ENCODE measurements at regions not wholly inside any gene's neighbourhood (a gene's known extent, or its start where the extent isn't known, plus 50 kb on each side); places are given as distances from the start of the nearest gene placed in this dataset.

DNA sequence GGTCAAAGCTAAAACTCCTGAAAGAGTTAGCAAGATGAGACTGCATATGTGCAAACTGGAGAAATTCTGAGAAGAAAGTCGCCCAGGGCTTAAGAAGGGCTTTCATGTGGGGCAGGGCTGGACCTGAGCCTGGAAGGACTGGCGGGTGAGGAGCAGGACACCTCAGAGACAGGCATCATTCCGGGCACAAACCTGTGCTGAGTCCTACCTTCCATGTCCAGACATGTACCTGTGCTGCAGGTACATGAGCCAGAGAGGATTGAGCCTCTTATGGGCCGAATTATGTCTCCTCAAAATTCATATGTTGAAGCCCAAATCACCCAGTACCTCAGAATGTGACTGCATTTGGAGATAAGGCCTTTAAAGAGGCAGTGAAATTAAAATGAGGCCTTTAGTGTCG, 171.0 kb downstream of the QRSL1 start:
- Histone ChIP-seq H3K27me3 (replicated peaks; ENCODE audit: insufficient read depth) (no peaks in the 10 kb centered on the region), H3K4me3 (no peak overlapping the region), H3K9me3 (no peaks in the 10 kb centered on the region), H3K4me1 (replicated peaks) (no peaks in the 10 kb centered on the region), H3K27ac (no peak overlapping the region), H3K36me3 (no peaks in the 10 kb centered on the region)
- DNase-seq (ENCODE audit: low spot score): no peak
- WGBS: 63% methylated on average over 5 of the region's 5 CpGs
- intact Hi-C loops (cut with DNase I): no loop called here
- no peak for TF ChIP-seq POLR2A (IDR thresholded peaks at IDR 0.05)
- TF ChIP-seq, protein P1, sequence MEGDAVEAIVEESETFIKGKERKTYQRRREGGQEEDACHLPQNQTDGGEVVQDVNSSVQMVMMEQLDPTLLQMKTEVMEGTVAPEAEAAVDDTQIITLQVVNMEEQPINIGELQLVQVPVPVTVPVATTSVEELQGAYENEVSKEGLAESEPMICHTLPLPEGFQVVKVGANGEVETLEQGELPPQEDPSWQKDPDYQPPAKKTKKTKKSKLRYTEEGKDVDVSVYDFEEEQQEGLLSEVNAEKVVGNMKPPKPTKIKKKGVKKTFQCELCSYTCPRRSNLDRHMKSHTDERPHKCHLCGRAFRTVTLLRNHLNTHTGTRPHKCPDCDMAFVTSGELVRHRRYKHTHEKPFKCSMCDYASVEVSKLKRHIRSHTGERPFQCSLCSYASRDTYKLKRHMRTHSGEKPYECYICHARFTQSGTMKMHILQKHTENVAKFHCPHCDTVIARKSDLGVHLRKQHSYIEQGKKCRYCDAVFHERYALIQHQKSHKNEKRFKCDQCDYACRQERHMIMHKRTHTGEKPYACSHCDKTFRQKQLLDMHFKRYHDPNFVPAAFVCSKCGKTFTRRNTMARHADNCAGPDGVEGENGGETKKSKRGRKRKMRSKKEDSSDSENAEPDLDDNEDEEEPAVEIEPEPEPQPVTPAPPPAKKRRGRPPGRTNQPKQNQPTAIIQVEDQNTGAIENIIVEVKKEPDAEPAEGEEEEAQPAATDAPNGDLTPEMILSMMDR (IDR thresholded peaks at IDR 0.05): no peak
- TF ChIP-seq POLR2AphosphoS5 (IDR thresholded peaks at IDR 0.05): no peak

DNA sequence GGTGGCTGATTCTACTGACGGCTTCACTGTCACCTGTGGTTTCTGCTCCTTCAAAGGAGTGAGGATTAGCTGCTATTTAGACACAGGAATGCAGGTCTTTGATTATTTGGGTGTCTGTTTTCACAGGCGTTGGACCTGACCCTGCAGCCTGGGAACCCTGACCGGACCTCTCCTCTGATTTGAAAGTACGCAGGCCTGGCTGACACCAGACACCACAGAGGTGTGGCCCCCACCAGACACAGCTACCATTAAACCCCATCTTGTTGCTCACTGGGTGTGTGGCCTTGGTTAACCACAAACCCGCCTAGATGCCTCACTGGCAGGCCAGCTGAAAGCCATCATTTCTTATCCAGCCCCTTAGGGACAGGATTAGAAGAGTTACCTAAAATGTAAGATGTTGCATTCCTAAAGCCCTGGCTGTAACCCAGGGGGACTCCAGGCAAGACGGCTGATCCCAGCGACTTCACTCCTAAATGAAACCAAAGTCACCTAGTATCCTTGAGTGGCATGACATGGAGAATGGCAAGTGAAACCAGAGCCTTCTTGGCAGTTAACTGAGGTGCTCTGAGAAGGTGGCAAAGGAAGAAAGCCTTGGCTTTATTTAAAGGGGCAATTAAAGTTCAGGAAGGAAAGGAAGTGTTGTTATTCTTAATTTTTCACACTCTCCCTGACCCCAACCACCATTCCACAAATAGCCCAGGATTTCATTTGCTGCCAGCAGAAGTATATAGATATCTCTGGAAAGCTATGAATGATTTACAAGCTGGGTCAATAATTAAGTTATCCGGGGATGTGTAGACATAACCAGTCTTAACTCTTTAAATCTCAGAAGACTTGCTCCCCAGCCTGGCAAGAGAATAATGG, 169.9 kb downstream of the QRSL1 start:
- intact Hi-C loops (cut with DNase I): no loop called here
- DNase-seq (ENCODE audit: low spot score): no peak
- H3K36me3 ChIP-seq: no peaks in the 10 kb centered on the region
- no peaks in the 10 kb centered on the region for H3K9me3 ChIP-seq
- H3K4me1 ChIP-seq (replicated peaks): no peaks in the 10 kb centered on the region
- TF ChIP-seq POLR2AphosphoS5 (IDR thresholded peaks at IDR 0.05): no peak
- no peak for TF ChIP-seq POLR2A (IDR thresholded peaks at IDR 0.05)
- TF ChIP-seq, protein P1 (IDR thresholded peaks at IDR 0.05): no peak
- no peak overlapping the region for H3K4me3 ChIP-seq
- 48% methylated on average over 8 of the region's 8 CpGs for WGBS
- no peak overlapping the region for H3K27ac ChIP-seq
- H3K27me3 ChIP-seq (replicated peaks; ENCODE audit: insufficient read depth): no peaks in the 10 kb centered on the region

DNA sequence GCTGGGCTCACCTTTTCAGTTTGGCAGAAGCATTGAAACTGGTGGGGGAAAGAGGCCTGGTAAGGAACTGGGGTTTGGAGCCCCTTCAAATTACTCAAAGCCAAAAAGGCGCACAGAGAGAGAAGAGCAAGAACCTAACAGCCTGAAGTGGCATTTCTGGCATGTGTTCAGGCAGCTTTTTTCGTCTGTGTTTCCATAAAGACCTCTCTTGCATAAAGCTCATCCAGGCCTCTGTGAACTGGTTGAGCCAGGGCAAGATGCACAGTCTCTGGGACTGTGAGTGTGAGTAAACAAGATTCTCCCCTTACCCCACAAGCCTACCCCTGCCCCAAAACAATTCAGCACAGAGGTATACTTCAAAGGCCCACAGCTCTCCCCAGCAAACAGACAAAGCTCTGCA, 167.8 kb downstream of the QRSL1 start:
- Histone ChIP-seq H3K27me3 (replicated peaks; ENCODE audit: insufficient read depth) (no peaks in the 10 kb centered on the region), H3K36me3 (no peaks in the 10 kb centered on the region), H3K9me3 (no peaks in the 10 kb centered on the region), H3K4me3 (no peak overlapping the region), H3K4me1 (replicated peaks) (no peaks in the 10 kb centered on the region), H3K27ac (no peak overlapping the region)
- DNase-seq (ENCODE audit: low spot score): no peak
- intact Hi-C loops (cut with DNase I): no loop called here
- WGBS: 82% methylated on average over 2 of the region's 2 CpGs
- TF ChIP-seq POLR2AphosphoS5 (IDR thresholded peaks at IDR 0.05): no peak

DNA sequence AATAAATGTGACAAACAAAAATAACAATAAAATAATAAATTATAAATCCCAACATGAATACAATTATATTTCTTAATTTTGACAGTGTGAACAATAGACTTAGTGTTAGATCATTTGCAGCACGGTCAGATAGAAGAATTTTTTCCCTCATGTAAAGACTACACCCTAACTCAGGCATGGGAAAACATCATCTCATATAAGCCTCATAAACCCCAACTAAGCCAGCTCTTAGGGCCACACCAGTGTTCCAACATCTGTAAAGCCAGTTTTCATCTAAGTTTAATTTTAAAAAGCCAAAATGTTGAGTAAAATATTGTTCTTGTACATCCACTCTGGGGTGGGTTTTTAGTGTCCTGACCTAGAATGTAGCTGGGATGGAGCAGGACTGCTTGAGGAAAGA, 167.4 kb downstream of the QRSL1 start:
- H3K27ac ChIP-seq: no peak overlapping the region
- intact Hi-C loops (cut with DNase I): no loop called here
- DNase-seq (ENCODE audit: low spot score): no peak
- WGBS: 82% methylated on average over 1 of the region's 1 CpG
- H3K9me3 ChIP-seq: no peaks in the 10 kb centered on the region
- H3K27me3 ChIP-seq (replicated peaks; ENCODE audit: insufficient read depth): no peaks in the 10 kb centered on the region
- H3K4me1 ChIP-seq (replicated peaks): no peaks in the 10 kb centered on the region
- H3K4me3 ChIP-seq: no peak overlapping the region
- no peaks in the 10 kb centered on the region for H3K36me3 ChIP-seq
- TF ChIP-seq, protein P1 (IDR thresholded peaks at IDR 0.05): no peak
- TF ChIP-seq POLR2AphosphoS5 (IDR thresholded peaks at IDR 0.05): no peak
- TF ChIP-seq POLR2A (IDR thresholded peaks at IDR 0.05): no peak

DNA sequence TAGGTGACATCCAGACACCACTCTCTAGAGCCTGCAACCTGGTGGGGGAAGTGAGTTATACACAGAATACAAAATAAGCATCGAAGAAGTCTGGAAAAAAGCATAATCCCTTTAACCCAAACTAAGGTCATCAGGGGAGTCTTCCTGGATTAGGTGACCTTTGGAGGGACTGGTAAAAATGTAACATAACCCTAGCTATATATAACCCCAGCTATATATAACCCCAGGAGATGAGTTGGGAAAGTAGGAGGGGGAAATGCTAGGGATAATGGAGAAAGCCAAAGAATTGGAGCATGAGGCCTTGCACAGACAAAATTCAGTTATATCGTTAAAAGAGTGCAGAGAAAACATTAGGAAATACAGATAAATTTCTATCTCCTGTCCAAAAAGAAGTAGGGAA, 164.8 kb downstream of the QRSL1 start:
- no peaks in the 10 kb centered on the region for H3K36me3 ChIP-seq
- WGBS: 94% methylated on average over 2 of the region's 2 CpGs
- H3K27me3 ChIP-seq (replicated peaks; ENCODE audit: insufficient read depth): no peaks in the 10 kb centered on the region
- no peak overlapping the region for H3K27ac ChIP-seq
- intact Hi-C loops (cut with DNase I): no loop called here
- TF ChIP-seq POLR2AphosphoS5 (IDR thresholded peaks at IDR 0.05): no peak
- TF ChIP-seq, protein P1 (IDR thresholded peaks at IDR 0.05): no peak
- no peak for TF ChIP-seq POLR2A (IDR thresholded peaks at IDR 0.05)
- H3K4me3 ChIP-seq: no peak overlapping the region
- no peaks in the 10 kb centered on the region for H3K4me1 ChIP-seq (replicated peaks)
- H3K9me3 ChIP-seq: no peaks in the 10 kb centered on the region
- DNase-seq (ENCODE audit: low spot score): no peak

All from prostate gland (tissue), 2 donors.